ENCODE measurements at regions not wholly inside any gene's neighbourhood (a gene's known extent, or its start where the extent isn't known, plus 50 kb on each side); places are given as distances from the start of the nearest gene placed in this dataset.

DNA sequence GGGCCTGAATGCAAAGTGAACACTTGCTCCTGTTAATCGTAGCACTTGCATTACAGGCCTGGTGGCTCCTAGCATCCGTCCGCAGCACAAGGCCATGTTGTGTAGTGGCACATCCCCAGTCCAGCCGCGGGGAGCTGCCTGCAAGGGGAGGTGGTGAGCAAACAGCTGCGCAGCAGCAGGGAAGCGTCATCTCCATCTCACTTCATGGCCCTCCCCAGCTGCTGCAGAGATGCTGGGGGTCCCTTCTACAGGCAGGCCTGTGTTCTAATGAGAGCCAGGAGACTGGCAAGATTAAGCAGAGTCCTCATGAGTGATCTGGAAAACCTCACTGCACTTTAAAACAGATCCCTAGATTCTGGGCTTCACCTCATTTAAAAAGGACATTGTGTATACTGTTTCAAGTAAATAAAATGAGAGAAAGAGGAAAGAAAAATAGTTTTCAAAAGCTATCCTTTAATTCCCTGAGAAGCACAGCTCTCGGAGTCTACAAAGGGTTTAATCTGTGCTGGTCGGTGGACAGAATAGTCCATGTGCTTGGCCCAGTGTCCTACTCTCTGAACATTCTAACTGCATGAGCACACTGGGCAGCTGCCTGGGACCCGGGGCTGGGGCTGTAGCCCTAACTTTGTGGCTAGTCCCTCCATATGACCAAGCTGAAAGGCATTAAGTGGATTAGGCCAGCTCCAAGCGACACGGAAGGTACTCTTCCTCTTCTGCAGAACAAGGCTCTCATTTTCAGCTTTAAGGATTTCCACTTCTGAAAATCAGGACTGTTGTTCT lies 125.8 kb downstream of the LY86 start:
- Histone ChIP-seq H3K27me3 (ENCODE audit: insufficient read depth) (no peaks in the 10 kb centered on the region), H4K20me1 (replicated peaks; ENCODE audit: insufficient read depth) (no peaks in the 10 kb centered on the region), H3K4me2 (no peak overlapping the region), H3K79me2 (replicated peaks; ENCODE audit: insufficient read depth) (no peaks in the 10 kb centered on the region), H2AFZ (peak overlapping the region; percentile 32; the same call in 1 of the 2 replicates), H3K4me1 (ENCODE audit: insufficient read depth) (peaks cover 4% of the 10 kb centered on the region), H3K9me2 (ENCODE audit: insufficient read depth) (peaks cover 10% of the 10 kb centered on the region; the same call in 1 of the 2 replicates), H3F3A (replicated peaks; ENCODE audit: low read depth) (no peaks in the 10 kb centered on the region), H3K4me3 (no peak overlapping the region), H3K36me3 (ENCODE audit: insufficient read depth) (no peaks in the 10 kb centered on the region), H3K27ac (ENCODE audit: low read depth) (no peak overlapping the region)
- H3K27ac Mint-ChIP-seq, result no peak overlapping the region
- no peak for DNase-seq (ENCODE audit: low spot score)
- no peak overlapping the region for H3K4me3 Mint-ChIP-seq
- H3K36me3 Mint-ChIP-seq (ENCODE audit: low read depth), result no peaks in the 10 kb centered on the region
- H3K9me3 Mint-ChIP-seq, result no peaks in the 10 kb centered on the region
- peaks cover 9% of the 10 kb centered on the region for H3K27me3 Mint-ChIP-seq (ENCODE audit: insufficient read depth, low read depth, poor library complexity)
- TF ChIP-seq STAT1 (IDR thresholded peaks at IDR 0.05; ENCODE audit: unreplicated experiment), result no peak
- no peak for TF ChIP-seq ZNF331 (CRISPR knock-in tag; IDR thresholded peaks at IDR 0.05; ENCODE audit: low read depth)
- TF ChIP-seq NANOG (IDR thresholded peaks at IDR 0.05; ENCODE audit: borderline replicate concordance), result no peak
- no peak for TF ChIP-seq POLR2AphosphoS5 (IDR thresholded peaks at IDR 0.05; ENCODE audit: low read depth)
- no peak for TF ChIP-seq JUNB (IDR thresholded peaks at IDR 0.05; ENCODE audit: unreplicated experiment)
- TF ChIP-seq ZNF114 (CRISPR knock-in tag; IDR thresholded peaks at IDR 0.05), result no peak
- no peak for TF ChIP-seq ZNF462 (CRISPR knock-in tag; IDR thresholded peaks at IDR 0.05)
- no peak for TF ChIP-seq ETS1 (IDR thresholded peaks at IDR 0.05)
- TF ChIP-seq CREB1 (CRISPR knock-in tag; IDR thresholded peaks at IDR 0.05; ENCODE audit: low read depth), result no peak
- TF ChIP-seq, protein P1, sequence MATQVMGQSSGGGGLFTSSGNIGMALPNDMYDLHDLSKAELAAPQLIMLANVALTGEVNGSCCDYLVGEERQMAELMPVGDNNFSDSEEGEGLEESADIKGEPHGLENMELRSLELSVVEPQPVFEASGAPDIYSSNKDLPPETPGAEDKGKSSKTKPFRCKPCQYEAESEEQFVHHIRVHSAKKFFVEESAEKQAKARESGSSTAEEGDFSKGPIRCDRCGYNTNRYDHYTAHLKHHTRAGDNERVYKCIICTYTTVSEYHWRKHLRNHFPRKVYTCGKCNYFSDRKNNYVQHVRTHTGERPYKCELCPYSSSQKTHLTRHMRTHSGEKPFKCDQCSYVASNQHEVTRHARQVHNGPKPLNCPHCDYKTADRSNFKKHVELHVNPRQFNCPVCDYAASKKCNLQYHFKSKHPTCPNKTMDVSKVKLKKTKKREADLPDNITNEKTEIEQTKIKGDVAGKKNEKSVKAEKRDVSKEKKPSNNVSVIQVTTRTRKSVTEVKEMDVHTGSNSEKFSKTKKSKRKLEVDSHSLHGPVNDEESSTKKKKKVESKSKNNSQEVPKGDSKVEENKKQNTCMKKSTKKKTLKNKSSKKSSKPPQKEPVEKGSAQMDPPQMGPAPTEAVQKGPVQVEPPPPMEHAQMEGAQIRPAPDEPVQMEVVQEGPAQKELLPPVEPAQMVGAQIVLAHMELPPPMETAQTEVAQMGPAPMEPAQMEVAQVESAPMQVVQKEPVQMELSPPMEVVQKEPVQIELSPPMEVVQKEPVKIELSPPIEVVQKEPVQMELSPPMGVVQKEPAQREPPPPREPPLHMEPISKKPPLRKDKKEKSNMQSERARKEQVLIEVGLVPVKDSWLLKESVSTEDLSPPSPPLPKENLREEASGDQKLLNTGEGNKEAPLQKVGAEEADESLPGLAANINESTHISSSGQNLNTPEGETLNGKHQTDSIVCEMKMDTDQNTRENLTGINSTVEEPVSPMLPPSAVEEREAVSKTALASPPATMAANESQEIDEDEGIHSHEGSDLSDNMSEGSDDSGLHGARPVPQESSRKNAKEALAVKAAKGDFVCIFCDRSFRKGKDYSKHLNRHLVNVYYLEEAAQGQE (IDR thresholded peaks at IDR 0.05; ENCODE audit: unreplicated experiment), result no peak
- TF ChIP-seq, protein P2, sequence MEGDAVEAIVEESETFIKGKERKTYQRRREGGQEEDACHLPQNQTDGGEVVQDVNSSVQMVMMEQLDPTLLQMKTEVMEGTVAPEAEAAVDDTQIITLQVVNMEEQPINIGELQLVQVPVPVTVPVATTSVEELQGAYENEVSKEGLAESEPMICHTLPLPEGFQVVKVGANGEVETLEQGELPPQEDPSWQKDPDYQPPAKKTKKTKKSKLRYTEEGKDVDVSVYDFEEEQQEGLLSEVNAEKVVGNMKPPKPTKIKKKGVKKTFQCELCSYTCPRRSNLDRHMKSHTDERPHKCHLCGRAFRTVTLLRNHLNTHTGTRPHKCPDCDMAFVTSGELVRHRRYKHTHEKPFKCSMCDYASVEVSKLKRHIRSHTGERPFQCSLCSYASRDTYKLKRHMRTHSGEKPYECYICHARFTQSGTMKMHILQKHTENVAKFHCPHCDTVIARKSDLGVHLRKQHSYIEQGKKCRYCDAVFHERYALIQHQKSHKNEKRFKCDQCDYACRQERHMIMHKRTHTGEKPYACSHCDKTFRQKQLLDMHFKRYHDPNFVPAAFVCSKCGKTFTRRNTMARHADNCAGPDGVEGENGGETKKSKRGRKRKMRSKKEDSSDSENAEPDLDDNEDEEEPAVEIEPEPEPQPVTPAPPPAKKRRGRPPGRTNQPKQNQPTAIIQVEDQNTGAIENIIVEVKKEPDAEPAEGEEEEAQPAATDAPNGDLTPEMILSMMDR (conservative IDR thresholded peaks at IDR 0.05; ENCODE audit: low read depth in 2 of 2), result no peak
- no peak for TF ChIP-seq EZH2 (IDR thresholded peaks at IDR 0.05; ENCODE audit: low read depth, unreplicated experiment)
- TF ChIP-seq EZH2phosphoT487 (IDR thresholded peaks at IDR 0.05; ENCODE audit: unreplicated experiment), result no peak
- ATAC-seq, result no peak
- H3K4me1 Mint-ChIP-seq, result peaks cover 29% of the 10 kb centered on the region
